Peyer's patch (tissue), 4 donors: ENCODE measurements at regions not wholly inside any gene's neighbourhood (a gene's known extent, or its start where the extent isn't known, plus 50 kb on each side); places are given as distances from the start of the nearest gene placed in this dataset.

Experiments
- POLR2A ChIP-seq, 2 donors: fragments of 450-650 bp; IDR thresholded peaks; one replicate each; pipeline ENCODE4 v1.5.1; 2017; ENCODE audit warnings: antibody characterized with exemption in 2 of 2, mild to moderate bottlenecking in 2 of 2, moderate library complexity in 2 of 2
- TF ChIP-seq, protein P1 (sequence below), 6 experiments: fragments of 450-650 bp in 4 of 6; fragments of 200-600 bp in 2 of 6; sonication (generic) in 1 of 6; IDR thresholded peaks; one replicate each; pipeline ENCODE4 v1.5.1; 2017 to 2019; ENCODE audit warnings: antibody characterized with exemption in 6 of 6, mild to moderate bottlenecking in 3 of 6, moderate library complexity in 1 of 6

DNA sequence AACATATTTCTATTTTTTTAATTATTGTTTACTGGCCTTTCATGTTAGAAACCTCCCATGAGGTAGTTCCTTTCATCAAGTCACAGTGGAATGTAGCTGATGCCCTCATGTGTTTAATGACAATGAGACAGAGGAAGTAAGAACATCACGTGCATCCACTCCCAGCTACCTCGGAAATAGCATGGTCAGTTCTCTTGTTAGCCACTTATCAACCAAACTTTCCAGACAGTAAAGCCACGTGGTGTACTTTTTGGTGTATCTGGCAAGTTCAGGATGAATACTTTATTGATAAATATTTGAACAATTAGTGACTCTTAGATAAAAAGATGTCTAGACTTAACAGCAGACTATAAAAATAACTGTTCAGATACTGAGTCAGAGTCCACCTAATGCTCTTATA lies 781.7 kb downstream of the MECOM start:
- TF ChIP-seq, protein P1, sequence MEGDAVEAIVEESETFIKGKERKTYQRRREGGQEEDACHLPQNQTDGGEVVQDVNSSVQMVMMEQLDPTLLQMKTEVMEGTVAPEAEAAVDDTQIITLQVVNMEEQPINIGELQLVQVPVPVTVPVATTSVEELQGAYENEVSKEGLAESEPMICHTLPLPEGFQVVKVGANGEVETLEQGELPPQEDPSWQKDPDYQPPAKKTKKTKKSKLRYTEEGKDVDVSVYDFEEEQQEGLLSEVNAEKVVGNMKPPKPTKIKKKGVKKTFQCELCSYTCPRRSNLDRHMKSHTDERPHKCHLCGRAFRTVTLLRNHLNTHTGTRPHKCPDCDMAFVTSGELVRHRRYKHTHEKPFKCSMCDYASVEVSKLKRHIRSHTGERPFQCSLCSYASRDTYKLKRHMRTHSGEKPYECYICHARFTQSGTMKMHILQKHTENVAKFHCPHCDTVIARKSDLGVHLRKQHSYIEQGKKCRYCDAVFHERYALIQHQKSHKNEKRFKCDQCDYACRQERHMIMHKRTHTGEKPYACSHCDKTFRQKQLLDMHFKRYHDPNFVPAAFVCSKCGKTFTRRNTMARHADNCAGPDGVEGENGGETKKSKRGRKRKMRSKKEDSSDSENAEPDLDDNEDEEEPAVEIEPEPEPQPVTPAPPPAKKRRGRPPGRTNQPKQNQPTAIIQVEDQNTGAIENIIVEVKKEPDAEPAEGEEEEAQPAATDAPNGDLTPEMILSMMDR (IDR thresholded peaks at IDR 0.05), result no peak
- no peak for TF ChIP-seq POLR2A (IDR thresholded peaks at IDR 0.05)
